Karpas-422 (cell line): ENCODE measurements at regions not wholly inside any gene's neighbourhood (a gene's known extent, or its start where the extent isn't known, plus 50 kb on each side); places are given as distances from the start of the nearest gene placed in this dataset.

ENCODE experiments used
- DNase-seq: peaks from one replicate; pipeline ENCODE4 v3.0.0-alpha.2; 2015
- H2AFZ ChIP-seq: fragments of 200-600 bp; sonication (generic); 2 replicates; pipeline ENCODE4 v1.6.1; 2014; ENCODE audit warnings: antibody characterized with exemption, low read length, mixed read lengths
- H3K27ac ChIP-seq: fragments of 200-600 bp; sonication (generic); 2 replicates; pipeline ENCODE4 v1.5.1; 2014; ENCODE audit warnings: mild to moderate bottlenecking, low read length, moderate library complexity
- H3K27me3 ChIP-seq: fragments of 200-600 bp; sonication (generic); 2 replicates; pipeline ENCODE4 v1.6.1; 2014; ENCODE audit warnings: low read length, mixed read lengths
- H3K36me3 ChIP-seq: fragments of 200-600 bp; sonication (generic); 2 replicates; pipeline ENCODE4 v1.6.1; 2014; ENCODE audit warnings: low read length, mixed read lengths; ENCODE audit not compliant: insufficient read depth
- H3K4me1 ChIP-seq: fragments of 200-600 bp; sonication (generic); 2 replicates; pipeline ENCODE4 v1.6.1; 2014; ENCODE audit warnings: mild to moderate bottlenecking, low read length, mixed read lengths
- H3K4me2 ChIP-seq: fragments of 200-600 bp; sonication (generic); 2 replicates; pipeline ENCODE4 v1.6.1; 2014; ENCODE audit warnings: low read length, low read depth, mild to moderate bottlenecking; ENCODE audit not compliant: poor library complexity, severe bottlenecking
- H3K4me3 ChIP-seq: fragments of 200-600 bp; sonication (generic); 2 replicates; pipeline ENCODE4 v1.5.1; 2014; ENCODE audit warnings: mild to moderate bottlenecking, antibody characterized with exemption, low read length, mixed read lengths
- H3K79me2 ChIP-seq: fragments of 200-600 bp; sonication (generic); 2 replicates; pipeline ENCODE4 v1.6.1; 2014; ENCODE audit warnings: mild to moderate bottlenecking, low read length, mixed read lengths
- H3K9ac ChIP-seq: fragments of 200-600 bp; sonication (generic); 2 replicates; pipeline ENCODE4 v1.6.0; 2014; ENCODE audit warnings: low read length
- H3K9me2 ChIP-seq: fragments of 200-600 bp; sonication (generic), shearing (Covaris generic); replicated peaks from 2 replicates; pipeline ENCODE4 v1.6.0; 2014; ENCODE audit warnings: mild to moderate bottlenecking, low read length, moderate library complexity; ENCODE audit not compliant: insufficient read depth
- H3K9me3 ChIP-seq: fragments of 300-700, 200-600 bp; sonication (generic); 2 replicates; pipeline ENCODE4 v1.6.1; 2014; ENCODE audit warnings: low read length, mixed read lengths
- H4K20me1 ChIP-seq: fragments of 200-600 bp; sonication (generic); 2 replicates; pipeline ENCODE4 v1.6.1; 2014; ENCODE audit warnings: mild to moderate bottlenecking, antibody characterized with exemption, low read length, low read depth; ENCODE audit not compliant: insufficient read depth

DNA sequence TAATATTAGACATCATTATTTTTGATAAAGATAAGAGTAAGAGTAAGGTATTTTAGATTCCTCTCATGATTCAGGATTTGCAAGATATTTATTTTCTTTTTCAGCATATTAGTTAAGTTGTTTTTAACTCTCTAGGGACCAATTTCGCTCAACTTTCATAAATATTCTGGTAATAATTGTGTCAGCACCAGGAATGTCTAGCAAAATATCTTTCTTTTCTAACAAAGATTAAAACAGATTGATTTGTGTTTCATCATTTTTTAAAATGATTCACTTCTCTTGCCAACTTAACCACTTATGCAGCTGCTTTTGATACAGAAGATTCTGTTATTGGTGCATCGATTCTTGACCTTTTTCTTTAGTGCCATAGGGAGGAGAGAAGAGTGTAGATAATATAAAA is 172.8 kb upstream of the PTGFR start:
- Histone ChIP-seq H3K9me2 (no peaks in the 10 kb centered on the region), H3K27me3 (no peaks in the 10 kb centered on the region; the same call in 1 of the 2 replicates), H3K36me3 (no peaks in the 10 kb centered on the region), H3K9ac (no peak overlapping the region), H3K4me1 (no peaks in the 10 kb centered on the region), H2AFZ (no peak overlapping the region), H3K9me3 (no peaks in the 10 kb centered on the region), H3K79me2 (no peaks in the 10 kb centered on the region), H3K27ac (no peak overlapping the region), H3K4me2 (no peak overlapping the region), H4K20me1 (no peaks in the 10 kb centered on the region), H3K4me3 (no peak overlapping the region)
- no peak for DNase-seq

DNA sequence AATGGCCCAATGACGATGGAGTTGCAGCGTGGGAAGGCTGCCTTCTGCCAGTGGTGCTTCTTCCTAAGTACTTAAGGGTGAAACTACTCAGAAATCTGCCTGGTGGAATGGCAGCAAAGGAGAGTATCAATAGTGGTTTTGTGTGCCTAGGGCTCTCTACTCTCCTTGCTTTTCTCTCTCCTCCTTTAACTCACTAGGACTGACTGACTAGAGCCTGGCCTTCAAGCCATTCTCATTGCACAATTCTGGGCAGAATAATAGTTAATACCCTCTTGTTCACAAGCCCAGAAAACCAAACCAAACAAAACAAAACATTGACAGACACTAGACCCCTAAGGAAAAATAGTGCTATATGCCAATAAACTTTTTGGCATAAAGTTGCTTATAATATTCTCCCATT is 171.2 kb upstream of the PTGFR start:
- Histone ChIP-seq H3K9ac (no peak overlapping the region), H3K27ac (no peak overlapping the region), H4K20me1 (no peaks in the 10 kb centered on the region), H3K9me2 (no peaks in the 10 kb centered on the region), H3K79me2 (no peaks in the 10 kb centered on the region), H2AFZ (no peak overlapping the region), H3K9me3 (no peaks in the 10 kb centered on the region), H3K4me1 (no peaks in the 10 kb centered on the region), H3K4me2 (no peak overlapping the region), H3K4me3 (no peak overlapping the region), H3K27me3 (no peaks in the 10 kb centered on the region; the same call in 1 of the 2 replicates), H3K36me3 (no peaks in the 10 kb centered on the region)
- DNase-seq: no peak

DNA sequence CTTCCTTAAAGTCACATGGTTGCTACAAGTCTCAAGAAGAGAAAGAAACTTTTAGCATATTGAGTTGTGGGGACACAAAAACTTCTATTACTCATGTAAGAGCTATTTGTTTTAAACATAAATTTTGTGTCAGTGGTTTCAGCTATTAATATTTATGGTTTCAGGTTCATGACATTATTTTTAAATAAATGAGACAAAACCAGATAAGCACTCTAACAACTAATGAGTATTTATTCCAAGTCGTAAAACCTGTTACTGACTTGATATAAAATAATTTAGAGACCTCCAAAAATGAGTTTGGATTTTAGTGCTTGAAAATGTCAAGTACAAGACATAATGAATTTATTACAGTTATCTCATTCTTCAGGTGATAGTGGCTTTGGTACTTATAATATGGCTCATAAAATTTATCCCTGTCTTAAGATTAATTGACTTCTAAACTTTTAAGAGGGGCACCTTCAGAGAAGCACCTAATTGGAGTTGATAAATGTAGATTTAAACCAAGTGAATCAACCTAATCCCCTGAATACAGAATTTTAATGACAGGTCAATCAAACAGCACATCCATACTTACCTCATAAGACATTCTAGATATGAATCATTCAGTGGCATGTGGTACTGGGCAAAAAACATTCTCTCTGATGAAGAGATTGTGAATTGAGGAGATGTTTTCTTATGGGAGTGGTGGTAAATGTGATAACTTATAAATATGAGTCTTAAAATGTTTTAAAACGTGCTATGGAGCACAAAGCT is 167.7 kb upstream of the PTGFR start:
- Histone ChIP-seq H3K27ac (no peak overlapping the region), H3K79me2 (no peaks in the 10 kb centered on the region), H2AFZ (no peak overlapping the region), H3K4me2 (no peak overlapping the region), H4K20me1 (no peaks in the 10 kb centered on the region), H3K9ac (no peak overlapping the region), H3K9me2 (no peaks in the 10 kb centered on the region), H3K4me1 (no peaks in the 10 kb centered on the region), H3K4me3 (no peak overlapping the region), H3K27me3 (no peaks in the 10 kb centered on the region; the same call in 1 of the 2 replicates), H3K36me3 (no peaks in the 10 kb centered on the region), H3K9me3 (no peaks in the 10 kb centered on the region)
- no peak for DNase-seq

DNA sequence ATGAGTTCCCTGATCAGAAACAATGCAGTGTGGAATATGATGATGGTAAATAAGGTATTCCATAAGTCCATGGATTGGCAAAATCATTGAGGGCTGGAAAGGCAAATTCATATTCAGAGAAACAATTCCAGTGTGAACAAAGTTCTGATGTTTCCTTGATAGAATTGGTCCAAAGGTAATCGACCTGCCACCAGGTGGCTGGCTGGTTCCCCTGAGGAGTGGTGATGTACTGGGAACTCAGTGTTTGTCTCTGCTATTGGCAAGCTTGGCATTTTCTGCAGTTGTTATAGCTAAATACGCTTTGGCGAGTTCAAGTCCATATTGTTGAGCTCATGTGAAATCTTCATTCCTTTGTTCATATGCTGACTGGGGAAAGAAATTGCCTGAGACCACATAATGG is 165.5 kb upstream of the PTGFR start:
- no peaks in the 10 kb centered on the region; the same call in 1 of the 2 replicates for H3K27me3 ChIP-seq
- no peaks in the 10 kb centered on the region for H3K79me2 ChIP-seq
- H3K9me2 ChIP-seq: no peaks in the 10 kb centered on the region
- H3K27ac ChIP-seq: no peak overlapping the region
- H4K20me1 ChIP-seq: no peaks in the 10 kb centered on the region
- no peaks in the 10 kb centered on the region for H3K36me3 ChIP-seq
- no peak overlapping the region for H3K4me2 ChIP-seq
- no peaks in the 10 kb centered on the region for H3K9me3 ChIP-seq
- H3K4me3 ChIP-seq: no peak overlapping the region
- H3K9ac ChIP-seq: no peak overlapping the region
- DNase-seq: no peak
- no peak overlapping the region for H2AFZ ChIP-seq
- H3K4me1 ChIP-seq: no peaks in the 10 kb centered on the region

DNA sequence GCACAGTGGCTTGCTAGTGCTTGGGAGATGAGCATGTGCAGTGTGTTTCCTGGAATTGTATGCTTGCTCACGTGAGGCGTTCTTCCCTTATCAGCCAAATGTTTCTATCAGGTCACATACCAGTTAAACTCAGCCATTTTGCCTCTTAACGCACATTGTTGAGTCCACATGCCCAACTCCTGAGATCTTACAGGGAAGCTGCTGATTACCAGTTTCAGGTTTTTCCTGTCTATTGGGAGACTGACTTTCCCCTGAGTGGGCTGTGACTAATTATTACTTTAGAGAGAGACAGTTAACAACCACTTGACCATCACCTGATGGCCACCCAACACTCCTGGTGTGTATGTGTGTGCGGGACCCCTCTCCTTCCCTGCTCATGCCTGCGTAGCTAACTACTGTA is 161.3 kb upstream of the PTGFR start:
- H4K20me1 ChIP-seq: no peaks in the 10 kb centered on the region
- H3K79me2 ChIP-seq: no peaks in the 10 kb centered on the region
- no peak overlapping the region for H2AFZ ChIP-seq
- H3K4me1 ChIP-seq: no peaks in the 10 kb centered on the region
- no peak for DNase-seq
- H3K4me3 ChIP-seq: no peak overlapping the region
- no peak overlapping the region for H3K27ac ChIP-seq
- no peak overlapping the region for H3K9ac ChIP-seq
- H3K4me2 ChIP-seq: no peak overlapping the region
- no peaks in the 10 kb centered on the region for H3K27me3 ChIP-seq
- H3K9me2 ChIP-seq: no peaks in the 10 kb centered on the region
- no peaks in the 10 kb centered on the region for H3K36me3 ChIP-seq
- H3K9me3 ChIP-seq: no peaks in the 10 kb centered on the region

DNA sequence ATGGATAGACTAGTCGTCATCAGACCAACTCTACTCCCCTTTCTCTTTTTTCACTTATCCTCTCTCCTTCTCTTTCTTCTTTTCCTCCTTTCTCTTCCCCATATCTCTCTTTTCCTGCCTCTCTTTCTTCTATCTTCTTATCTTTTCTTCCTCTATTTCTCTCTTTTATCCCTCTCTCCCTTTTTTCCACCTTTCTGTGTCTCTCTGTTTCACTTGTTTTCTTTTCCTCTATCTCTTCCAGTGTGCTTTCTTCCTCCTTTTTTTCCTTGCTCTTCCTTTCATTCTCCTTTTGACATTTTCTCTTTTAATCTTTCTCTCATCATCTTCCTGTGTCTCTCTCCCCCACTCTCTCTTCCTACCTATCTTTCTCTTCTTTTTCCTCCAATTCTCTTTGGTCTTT is 159.0 kb upstream of the PTGFR start:
- no peaks in the 10 kb centered on the region for H4K20me1 ChIP-seq
- H3K4me1 ChIP-seq: no peaks in the 10 kb centered on the region
- no peaks in the 10 kb centered on the region for H3K27me3 ChIP-seq
- H3K4me3 ChIP-seq: no peak overlapping the region
- H3K27ac ChIP-seq: no peak overlapping the region
- DNase-seq: no peak
- H3K36me3 ChIP-seq: no peaks in the 10 kb centered on the region
- no peak overlapping the region for H3K4me2 ChIP-seq
- no peak overlapping the region for H3K9ac ChIP-seq
- H2AFZ ChIP-seq: no peak overlapping the region
- H3K9me3 ChIP-seq: no peaks in the 10 kb centered on the region
- H3K9me2 ChIP-seq: no peaks in the 10 kb centered on the region
- no peaks in the 10 kb centered on the region for H3K79me2 ChIP-seq

DNA sequence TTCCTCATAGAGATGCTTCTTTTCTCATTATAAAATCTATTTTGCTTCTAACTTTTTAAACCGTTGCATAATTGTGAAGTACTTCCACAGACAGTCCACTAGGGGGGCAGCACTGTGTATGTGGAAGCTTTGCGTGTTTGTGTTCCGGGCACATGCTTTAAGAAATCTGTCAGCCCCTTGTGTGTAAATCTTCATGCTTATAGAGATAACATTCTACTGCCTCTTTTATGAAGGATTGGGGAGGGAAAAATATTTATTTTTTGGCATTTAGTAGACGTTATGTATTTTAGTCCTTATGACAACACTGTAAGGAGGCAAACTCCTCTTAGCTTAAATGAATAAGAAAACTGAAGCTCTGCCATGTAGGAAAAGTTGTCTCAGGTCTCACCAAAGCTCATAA is 157.3 kb upstream of the PTGFR start:
- Histone ChIP-seq H3K79me2 (no peaks in the 10 kb centered on the region), H3K4me3 (no peak overlapping the region), H3K27me3 (no peaks in the 10 kb centered on the region), H3K4me2 (no peak overlapping the region), H2AFZ (no peak overlapping the region), H3K9me3 (no peaks in the 10 kb centered on the region), H4K20me1 (no peaks in the 10 kb centered on the region), H3K9me2 (no peaks in the 10 kb centered on the region), H3K4me1 (no peaks in the 10 kb centered on the region), H3K36me3 (no peaks in the 10 kb centered on the region), H3K9ac (no peak overlapping the region), H3K27ac (no peak overlapping the region)
- DNase-seq: peak; percentile 71

DNA sequence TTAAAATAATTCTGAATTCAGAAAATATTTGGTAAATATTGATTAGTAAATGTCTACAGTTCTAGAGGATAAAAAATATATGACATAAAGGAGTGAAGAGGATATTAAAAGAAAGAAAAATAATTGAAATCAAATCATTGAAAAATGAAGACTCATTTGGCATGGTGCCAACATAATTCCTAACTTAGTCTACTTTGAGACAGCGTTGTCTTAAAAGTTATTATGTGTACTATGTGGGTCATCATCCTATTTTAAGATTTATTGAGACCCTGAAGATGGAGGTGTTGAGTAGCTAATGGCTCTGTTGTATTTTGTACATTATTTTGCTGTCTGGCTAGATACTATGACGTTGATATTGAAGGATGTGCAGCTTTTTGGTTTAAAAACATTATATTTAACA is 156.7 kb upstream of the PTGFR start:
- no peaks in the 10 kb centered on the region for H3K79me2 ChIP-seq
- H3K4me2 ChIP-seq: no peak overlapping the region
- no peak overlapping the region for H2AFZ ChIP-seq
- H3K4me1 ChIP-seq: no peaks in the 10 kb centered on the region
- no peak overlapping the region for H3K27ac ChIP-seq
- H4K20me1 ChIP-seq: no peaks in the 10 kb centered on the region
- H3K9me2 ChIP-seq: no peaks in the 10 kb centered on the region
- DNase-seq: no peak
- H3K27me3 ChIP-seq: no peaks in the 10 kb centered on the region
- H3K4me3 ChIP-seq: no peak overlapping the region
- no peak overlapping the region for H3K9ac ChIP-seq
- no peaks in the 10 kb centered on the region for H3K36me3 ChIP-seq
- H3K9me3 ChIP-seq: no peaks in the 10 kb centered on the region
